ENCODE measurements at regions not wholly inside any gene's neighbourhood (a gene's known extent, or its start where the extent isn't known, plus 50 kb on each side); places are given as distances from the start of the nearest gene placed in this dataset.

DNA sequence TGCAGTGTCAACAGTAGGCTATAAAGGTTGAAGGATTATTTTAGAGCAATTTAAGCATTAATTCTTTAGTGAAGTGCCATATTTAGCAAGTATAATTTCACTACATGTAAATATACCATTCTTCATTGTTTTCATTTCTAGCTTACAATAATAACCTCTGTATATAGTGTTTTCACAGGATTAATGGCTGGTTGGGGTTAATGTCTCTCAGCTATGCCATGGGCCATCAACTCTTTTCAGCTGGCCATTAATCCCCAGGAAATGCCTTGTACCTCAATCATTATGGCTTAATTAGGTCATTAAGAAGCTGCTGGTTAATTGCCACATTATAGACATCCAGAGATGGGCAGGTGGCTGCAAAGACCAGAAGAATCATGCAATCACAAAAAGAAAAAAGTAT lies 715.1 kb downstream of the MAT2B start:
- Mint-ChIP-seq H3K27me3 (no peaks in the 10 kb centered on the region), H3K27ac (no peak overlapping the region), H3K9me3 (ENCODE audit: insufficient read depth) (no peaks in the 10 kb centered on the region), H3K4me3 (no peak overlapping the region), H3K4me1 (no peaks in the 10 kb centered on the region)
- H3K4me2 ChIP-seq (replicated peaks; ENCODE audit: low read depth, low read length, poor library complexity, severe bottlenecking): no peak overlapping the region
- H4K20me1 ChIP-seq (ENCODE audit: control insufficient read depth, insufficient read depth, low read length, poor library complexity, severe bottlenecking): no peaks in the 10 kb centered on the region
- H3K4me3 ChIP-seq (ENCODE audit: control extremely low read depth in 1 of 5, extremely low read depth in 1 of 5, insufficient read depth in 1 of 5, low read depth in 2 of 5, low read length in 4 of 5): no peak overlapping the region
- no peaks in the 10 kb centered on the region for H3K27me3 ChIP-seq (replicated peaks in 1 of 4; ENCODE audit: control extremely low read depth in 1 of 4, control insufficient read depth in 3 of 4, insufficient read depth in 4 of 4, low read length in 3 of 4)
- H3K27ac ChIP-seq (ENCODE audit: low read length in 2 of 2): no peak overlapping the region
- DNase-seq (no peak), ATAC-seq (ENCODE audit: low read depth) (no peak)
- ChIA-PET CTCF (no interaction called here), POLR2A (no interaction called here)
- no peak for TF ChIP-seq EZH2 (IDR thresholded peaks at IDR 0.05; ENCODE audit: borderline replicate concordance, insufficient read depth, low read depth, low read length, poor library complexity, severe bottlenecking)
- TF ChIP-seq, protein P1, sequence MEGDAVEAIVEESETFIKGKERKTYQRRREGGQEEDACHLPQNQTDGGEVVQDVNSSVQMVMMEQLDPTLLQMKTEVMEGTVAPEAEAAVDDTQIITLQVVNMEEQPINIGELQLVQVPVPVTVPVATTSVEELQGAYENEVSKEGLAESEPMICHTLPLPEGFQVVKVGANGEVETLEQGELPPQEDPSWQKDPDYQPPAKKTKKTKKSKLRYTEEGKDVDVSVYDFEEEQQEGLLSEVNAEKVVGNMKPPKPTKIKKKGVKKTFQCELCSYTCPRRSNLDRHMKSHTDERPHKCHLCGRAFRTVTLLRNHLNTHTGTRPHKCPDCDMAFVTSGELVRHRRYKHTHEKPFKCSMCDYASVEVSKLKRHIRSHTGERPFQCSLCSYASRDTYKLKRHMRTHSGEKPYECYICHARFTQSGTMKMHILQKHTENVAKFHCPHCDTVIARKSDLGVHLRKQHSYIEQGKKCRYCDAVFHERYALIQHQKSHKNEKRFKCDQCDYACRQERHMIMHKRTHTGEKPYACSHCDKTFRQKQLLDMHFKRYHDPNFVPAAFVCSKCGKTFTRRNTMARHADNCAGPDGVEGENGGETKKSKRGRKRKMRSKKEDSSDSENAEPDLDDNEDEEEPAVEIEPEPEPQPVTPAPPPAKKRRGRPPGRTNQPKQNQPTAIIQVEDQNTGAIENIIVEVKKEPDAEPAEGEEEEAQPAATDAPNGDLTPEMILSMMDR (IDR thresholded peaks at IDR 0.05): no peak
- H3K4me1 ChIP-seq (ENCODE audit: control insufficient read depth in 2 of 2, insufficient read depth in 2 of 2, low read length in 2 of 2): no peaks in the 10 kb centered on the region
- no peaks in the 10 kb centered on the region for H3K9me3 ChIP-seq (ENCODE audit: control extremely low read depth in 1 of 3, control insufficient read depth in 2 of 3, insufficient read depth in 1 of 3, low read length in 2 of 3)
- intact Hi-C loops (cut with micrococcal nuclease): no loop called here
- no peak overlapping the region for H3K9ac ChIP-seq (ENCODE audit: low read length)
- H3K79me2 ChIP-seq (ENCODE audit: control insufficient read depth, insufficient read depth, low read length): no peaks in the 10 kb centered on the region
- no peaks in the 10 kb centered on the region for H3K36me3 ChIP-seq (replicated peaks in 1 of 2; ENCODE audit: control extremely low read depth in 1 of 2, control insufficient read depth in 1 of 2, extremely low read depth in 1 of 2, insufficient read depth in 2 of 2, low read length in 1 of 2)
- H2AFZ ChIP-seq (ENCODE audit: insufficient read depth, low read depth, low read length, poor library complexity, severe bottlenecking): no peak overlapping the region

DNA sequence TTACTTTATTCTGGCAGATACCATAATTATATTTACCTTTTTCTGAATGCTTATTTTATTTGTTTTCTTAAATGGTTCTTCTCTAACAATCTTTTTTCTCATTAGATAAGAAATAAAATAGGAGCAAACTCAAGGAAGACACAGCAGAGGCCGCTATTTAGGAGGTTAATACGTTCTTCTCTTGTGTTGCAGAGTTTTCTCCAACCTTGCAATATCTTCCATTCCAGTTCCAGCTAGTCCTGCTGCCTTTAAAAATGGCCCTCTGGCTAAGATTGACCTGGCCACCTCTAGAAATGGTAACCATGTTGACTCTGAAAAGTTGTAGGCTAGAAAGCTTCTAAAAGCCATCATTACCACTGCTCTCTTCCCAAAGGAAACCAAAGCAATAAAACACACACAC lies 718.8 kb downstream of the MAT2B start:
- DNase-seq: no peak
- ATAC-seq (ENCODE audit: low read depth): no peak
- H3K9ac ChIP-seq (ENCODE audit: low read length): no peak overlapping the region
- CTCF ChIA-PET: no interaction called here
- H3K9me3 ChIP-seq (ENCODE audit: control extremely low read depth in 1 of 3, control insufficient read depth in 2 of 3, insufficient read depth in 1 of 3, low read length in 2 of 3): peaks cover 0 to 6% (median 0%) of the 10 kb centered on the region in 3 donors
- no peaks in the 10 kb centered on the region for H4K20me1 ChIP-seq (ENCODE audit: control insufficient read depth, insufficient read depth, low read length, poor library complexity, severe bottlenecking)
- H3K36me3 ChIP-seq (replicated peaks in 1 of 2; ENCODE audit: control extremely low read depth in 1 of 2, control insufficient read depth in 1 of 2, extremely low read depth in 1 of 2, insufficient read depth in 2 of 2, low read length in 1 of 2): no peaks in the 10 kb centered on the region
- H3K4me3 ChIP-seq (ENCODE audit: control extremely low read depth in 1 of 5, extremely low read depth in 1 of 5, insufficient read depth in 1 of 5, low read depth in 2 of 5, low read length in 4 of 5): no peak overlapping the region
- H3K4me1 Mint-ChIP-seq: no peaks in the 10 kb centered on the region
- no peaks in the 10 kb centered on the region for H3K9me3 Mint-ChIP-seq (ENCODE audit: insufficient read depth)
- no peak overlapping the region for H3K27ac Mint-ChIP-seq
- TF ChIP-seq EZH2 (IDR thresholded peaks at IDR 0.05; ENCODE audit: borderline replicate concordance, insufficient read depth, low read depth, low read length, poor library complexity, severe bottlenecking): no peak
- TF ChIP-seq, protein P1 (IDR thresholded peaks at IDR 0.05): no peak
- no peak overlapping the region for H3K27ac ChIP-seq (ENCODE audit: low read length in 2 of 2)
- POLR2A ChIA-PET: no interaction called here
- no peaks in the 10 kb centered on the region for H3K79me2 ChIP-seq (ENCODE audit: control insufficient read depth, insufficient read depth, low read length)
- H2AFZ ChIP-seq (ENCODE audit: insufficient read depth, low read depth, low read length, poor library complexity, severe bottlenecking): no peak overlapping the region
- H3K27me3 Mint-ChIP-seq: no peaks in the 10 kb centered on the region
- H3K4me1 ChIP-seq (ENCODE audit: control insufficient read depth in 2 of 2, insufficient read depth in 2 of 2, low read length in 2 of 2): no peaks in the 10 kb centered on the region
- intact Hi-C loops (cut with micrococcal nuclease): no loop called here
- no peak overlapping the region for H3K4me2 ChIP-seq (replicated peaks; ENCODE audit: low read depth, low read length, poor library complexity, severe bottlenecking)
- no peaks in the 10 kb centered on the region for H3K27me3 ChIP-seq (replicated peaks in 1 of 4; ENCODE audit: control extremely low read depth in 1 of 4, control insufficient read depth in 3 of 4, insufficient read depth in 4 of 4, low read length in 3 of 4)
- no peak overlapping the region for H3K4me3 Mint-ChIP-seq
- WGBS (ENCODE audit: insufficient coverage): no CpG with 5 or more reads among the region's 2 CpGs
